Omental fat pad (tissue), 3 donors: ENCODE measurements at regions not wholly inside any gene's neighbourhood (a gene's known extent, or its start where the extent isn't known, plus 50 kb on each side); places are given as distances from the start of the nearest gene placed in this dataset.

Experiments used
- ATAC-seq: fragments of 150-250 bp; one replicate; pipeline ENCODE4 v1.9.1; 2016; ENCODE audit warnings: mild to moderate bottlenecking, moderate library complexity; ENCODE audit not compliant: low FRiP score
- DNase-seq: peaks from one replicate; pipeline ENCODE4 v3.0.0-alpha.2; 2019; ENCODE audit warnings: low spot score
- TF ChIP-seq, protein P1 (sequence below), 3 donors: fragments of 450-650 bp; IDR thresholded peaks; one replicate each; pipeline ENCODE4 v1.5.1; 2016 to 2017; ENCODE audit warnings: antibody characterized with exemption in 3 of 3, mild to moderate bottlenecking in 3 of 3, moderate library complexity in 2 of 3

DNA sequence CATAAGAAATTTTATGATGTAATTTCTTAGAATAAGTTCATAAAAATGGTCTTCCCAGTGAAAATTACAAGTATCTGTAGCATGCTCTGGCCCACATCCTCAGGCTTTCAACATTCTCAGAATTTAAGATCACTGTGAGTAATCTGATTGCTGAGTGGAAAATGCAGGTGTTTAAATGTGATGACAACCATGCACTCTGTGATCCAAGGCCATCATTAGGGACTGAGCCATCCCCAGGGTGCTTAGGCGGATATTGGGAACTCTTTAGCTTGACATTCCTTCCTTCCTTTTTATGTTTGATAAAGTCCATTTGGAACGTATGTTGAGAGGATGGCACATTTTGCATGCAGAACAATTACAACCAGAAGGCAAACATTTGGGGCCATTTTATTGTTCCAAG is 95.5 kb downstream of the ARL4C start:
- ATAC-seq: no peak
- TF ChIP-seq, protein P1, sequence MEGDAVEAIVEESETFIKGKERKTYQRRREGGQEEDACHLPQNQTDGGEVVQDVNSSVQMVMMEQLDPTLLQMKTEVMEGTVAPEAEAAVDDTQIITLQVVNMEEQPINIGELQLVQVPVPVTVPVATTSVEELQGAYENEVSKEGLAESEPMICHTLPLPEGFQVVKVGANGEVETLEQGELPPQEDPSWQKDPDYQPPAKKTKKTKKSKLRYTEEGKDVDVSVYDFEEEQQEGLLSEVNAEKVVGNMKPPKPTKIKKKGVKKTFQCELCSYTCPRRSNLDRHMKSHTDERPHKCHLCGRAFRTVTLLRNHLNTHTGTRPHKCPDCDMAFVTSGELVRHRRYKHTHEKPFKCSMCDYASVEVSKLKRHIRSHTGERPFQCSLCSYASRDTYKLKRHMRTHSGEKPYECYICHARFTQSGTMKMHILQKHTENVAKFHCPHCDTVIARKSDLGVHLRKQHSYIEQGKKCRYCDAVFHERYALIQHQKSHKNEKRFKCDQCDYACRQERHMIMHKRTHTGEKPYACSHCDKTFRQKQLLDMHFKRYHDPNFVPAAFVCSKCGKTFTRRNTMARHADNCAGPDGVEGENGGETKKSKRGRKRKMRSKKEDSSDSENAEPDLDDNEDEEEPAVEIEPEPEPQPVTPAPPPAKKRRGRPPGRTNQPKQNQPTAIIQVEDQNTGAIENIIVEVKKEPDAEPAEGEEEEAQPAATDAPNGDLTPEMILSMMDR (IDR thresholded peaks at IDR 0.05): no peak

DNA sequence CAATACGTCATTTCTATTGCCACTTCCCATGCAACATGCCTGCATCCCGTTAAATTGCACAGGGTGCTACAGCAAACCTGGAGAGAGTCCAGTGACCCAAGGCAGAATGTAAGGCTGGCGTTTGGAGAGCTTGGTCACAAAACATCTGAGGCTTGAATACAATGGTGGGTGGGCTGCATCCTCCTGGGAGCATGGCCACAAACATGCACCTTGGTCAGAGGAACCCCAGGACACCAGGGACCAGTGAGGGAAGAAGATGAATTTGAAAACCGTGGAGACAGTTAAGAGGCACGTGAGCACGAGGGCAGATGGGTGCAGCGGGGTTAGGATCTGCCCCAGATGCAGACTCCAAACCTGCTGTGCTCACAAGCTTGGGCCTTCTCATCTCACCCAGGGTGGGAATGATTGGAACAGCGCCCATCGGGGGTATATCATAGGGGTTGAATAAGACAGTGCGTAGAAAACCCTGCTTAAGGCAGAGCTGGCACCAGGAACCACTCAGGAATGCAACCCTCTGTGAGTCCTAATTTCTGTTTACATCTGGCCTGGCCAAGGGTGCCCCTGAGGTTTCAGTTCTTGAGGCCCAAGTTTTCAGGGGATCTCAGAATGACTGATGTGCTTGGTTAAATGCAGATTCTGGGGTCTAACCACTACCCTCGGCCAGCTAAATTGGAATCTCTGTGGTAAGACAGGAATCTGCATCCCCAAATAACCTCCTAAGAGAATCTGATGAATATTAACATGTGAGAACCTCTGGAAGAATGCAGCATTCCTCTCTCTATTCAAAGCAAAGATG is 97.2 kb downstream of the ARL4C start:
- no peak for DNase-seq
- ATAC-seq: no peak
- TF ChIP-seq, protein P1 (IDR thresholded peaks at IDR 0.05): no peak

More for the DNA sequence above, 95.5 kb downstream of the ARL4C start:
- DNase-seq: no peak

DNA sequence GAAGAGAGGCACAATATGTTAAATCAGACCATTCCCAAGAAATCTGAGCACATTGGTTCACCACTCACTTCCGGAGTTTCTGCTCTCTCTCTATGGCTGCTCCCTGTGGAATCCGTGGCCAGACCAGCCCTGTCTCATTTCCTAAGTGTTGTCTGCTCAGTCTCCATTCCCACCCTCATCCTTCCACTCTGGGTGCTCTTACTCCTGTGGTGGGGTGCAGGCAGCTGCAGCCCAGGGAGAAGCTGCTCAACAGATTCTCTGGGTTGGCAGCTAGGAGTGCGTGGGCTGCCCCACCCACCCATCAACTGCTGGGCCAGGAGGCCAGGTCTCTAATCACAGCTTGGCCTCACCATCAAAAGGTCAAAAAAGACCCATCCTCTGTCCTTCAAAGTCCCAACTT is 98.3 kb downstream of the ARL4C start:
- ATAC-seq: no peak
- DNase-seq: no peak
- TF ChIP-seq, protein P1 (IDR thresholded peaks at IDR 0.05): no peak

DNA sequence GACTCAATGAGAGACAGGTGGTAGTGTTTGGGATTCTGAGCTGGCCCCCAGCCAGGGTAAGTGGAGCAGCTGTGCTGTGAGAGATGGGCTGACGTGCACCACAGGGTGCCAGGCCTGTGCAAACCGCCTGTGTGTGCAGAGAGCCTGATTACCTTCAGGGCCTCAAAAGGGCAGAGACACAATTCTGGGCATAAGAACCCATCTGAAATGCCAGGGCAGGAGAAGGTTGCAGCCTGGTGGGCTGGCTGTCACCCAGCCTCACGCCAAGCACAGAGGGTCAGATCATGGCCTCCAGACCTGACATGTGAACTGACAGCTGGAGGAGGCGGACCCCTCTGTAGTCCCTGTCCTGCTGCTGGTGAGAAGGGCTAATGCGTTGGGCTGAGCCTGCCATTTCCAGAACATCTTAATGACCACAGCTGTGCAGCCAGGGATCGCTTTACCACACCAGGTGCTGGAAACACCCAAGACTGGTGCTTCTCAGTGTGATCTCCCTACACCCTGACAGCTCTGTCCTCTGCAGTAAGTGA is 100.9 kb downstream of the ARL4C start:
- DNase-seq (no peak), ATAC-seq (no peak)
- TF ChIP-seq, protein P1 (IDR thresholded peaks at IDR 0.05): no peak

DNA sequence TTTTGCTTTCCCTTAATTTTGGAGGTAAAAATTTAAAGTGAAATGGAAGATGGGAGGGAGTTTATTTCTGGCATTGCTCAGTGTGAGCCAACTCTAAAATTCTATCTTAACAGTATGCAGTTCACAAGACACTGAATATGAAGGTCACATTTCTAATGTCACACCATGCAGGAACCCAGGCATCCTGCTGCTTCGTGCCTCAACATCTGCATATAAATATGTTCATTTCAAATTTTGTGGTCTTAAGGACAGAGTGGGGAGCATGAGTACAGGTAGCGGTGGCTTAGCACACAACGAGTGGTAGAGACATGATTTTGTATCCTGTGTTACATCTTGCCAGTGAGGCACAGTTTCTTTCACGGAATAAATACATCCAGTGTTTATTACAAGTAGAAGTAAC is 102.4 kb downstream of the ARL4C start:
- DNase-seq (no peak), ATAC-seq (no peak)
- TF ChIP-seq, protein P1 (IDR thresholded peaks at IDR 0.05): no peak

DNA sequence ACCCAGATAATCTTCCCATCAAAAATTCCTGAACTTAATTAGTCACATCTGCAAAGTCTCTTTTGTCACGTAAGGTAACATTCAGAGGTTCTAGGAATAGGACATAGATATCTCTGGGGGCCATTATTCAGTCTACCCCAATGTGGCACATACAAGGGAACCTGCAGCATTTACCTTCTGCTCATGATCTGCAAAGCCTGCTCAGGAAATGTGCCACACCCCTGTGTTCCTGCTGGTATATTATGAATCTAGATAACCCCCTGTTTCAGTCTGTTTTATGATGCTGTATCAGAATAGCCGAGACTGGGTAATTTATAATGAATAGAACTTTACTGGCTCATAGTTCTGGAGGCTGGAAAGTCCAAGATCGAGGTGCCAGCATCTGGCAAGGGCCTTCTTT is 103.5 kb downstream of the ARL4C start:
- TF ChIP-seq, protein P1 (IDR thresholded peaks at IDR 0.05): no peak
- DNase-seq (no peak), ATAC-seq (no peak)

DNA sequence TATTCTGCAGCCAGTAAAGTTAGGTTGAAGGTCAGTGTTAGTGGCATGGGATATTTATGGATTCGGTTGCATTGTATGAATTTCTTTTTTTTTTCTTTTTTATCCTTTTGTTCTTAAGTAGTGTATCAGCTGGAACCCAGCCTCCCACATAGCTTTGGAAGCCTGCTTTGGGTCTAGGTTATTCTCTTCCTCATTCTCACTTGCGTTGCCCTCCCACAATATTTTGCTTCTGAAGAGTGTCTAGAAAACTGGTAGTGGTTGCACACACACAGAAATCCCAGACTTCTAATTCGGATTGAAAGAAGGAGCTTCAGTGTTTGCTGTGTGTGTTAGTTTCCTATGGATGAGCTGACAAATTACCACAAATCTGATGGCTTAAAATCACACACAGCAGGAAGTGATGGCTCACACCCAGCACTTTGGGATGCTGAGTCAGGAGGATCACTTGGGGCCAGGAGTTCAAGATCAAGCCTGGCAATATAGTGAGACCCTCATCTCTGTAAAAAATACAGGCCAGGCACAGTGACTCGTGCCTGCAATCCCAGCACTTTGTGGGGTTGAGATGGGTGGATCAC is 104.8 kb downstream of the ARL4C start:
- DNase-seq: no peak

More for the DNA sequence above, 104.8 kb downstream of the ARL4C start:
- TF ChIP-seq, protein P1 (IDR thresholded peaks at IDR 0.05): no peak
- no peak for ATAC-seq
